NCI-H2227 (cell line): ENCODE measurements at regions not wholly inside any gene's neighbourhood (a gene's known extent, or its start where the extent isn't known, plus 50 kb on each side); places are given as distances from the start of the nearest gene placed in this dataset.
A peak's percentile ranks its signal among the peaks of the same experiment; 100 is the strongest.

Experiments
- DNase-seq: peaks from one replicate; lab custom pipeline; 2025; ENCODE audit not compliant: unreplicated experiment; lab: John Stamatoyannopoulos, UW

- DNase-seq, result no peak
Measured at GRCh38 chr16:11401161-11402050, 56.1 kb downstream of the RMI2 start.

DNA sequence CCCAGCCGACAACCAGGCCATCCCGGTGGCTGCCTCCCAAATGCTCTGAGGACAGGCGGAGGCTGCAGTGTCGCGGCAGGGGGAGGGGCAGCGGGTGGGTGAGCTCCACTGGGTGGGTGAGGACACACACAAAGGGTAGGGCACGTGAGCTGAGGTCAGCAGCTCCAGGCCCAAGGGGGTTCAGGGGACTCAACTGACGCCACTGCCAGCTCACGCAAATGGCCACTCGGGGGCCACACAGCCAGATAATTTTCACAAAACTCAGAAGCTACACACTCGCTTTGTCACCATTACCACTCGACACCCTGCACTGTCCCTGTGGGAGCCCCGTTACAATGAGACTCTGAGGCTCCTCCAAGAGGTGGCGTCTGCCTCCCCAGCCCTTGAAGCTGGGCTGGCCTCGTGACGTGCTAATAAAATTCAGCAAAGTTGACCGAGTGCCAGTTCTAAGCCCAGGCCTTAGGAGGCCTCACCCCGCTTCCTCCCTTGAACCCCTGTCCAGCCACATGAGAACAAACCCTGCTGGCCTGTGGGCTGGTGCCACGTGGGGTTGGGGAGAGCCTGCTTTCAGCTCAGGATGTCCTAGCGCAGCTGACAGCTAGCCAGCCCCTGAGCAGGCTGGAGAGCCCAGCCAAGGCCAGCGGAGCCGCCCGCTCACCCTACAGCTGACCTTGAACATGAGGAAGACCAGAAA is 56.9 kb downstream of the RMI2 start:
- DNase-seq, result no peak

GRCh38 chr16:11402745-11403533 is 57.7 kb downstream of the RMI2 start:
- no peak for DNase-seq

DNA sequence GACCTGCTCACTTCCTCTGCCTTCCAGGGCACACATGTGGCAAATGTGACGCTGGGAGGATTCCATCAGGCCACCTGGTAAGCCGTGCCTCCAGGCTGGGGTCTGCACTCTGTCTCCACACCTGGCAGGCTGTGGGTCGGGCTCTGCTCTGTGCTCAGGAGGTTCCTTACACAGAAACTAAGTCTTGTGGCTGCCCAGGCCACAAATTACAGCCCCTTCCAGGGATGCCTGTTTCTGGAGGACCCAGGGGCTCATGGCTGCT is 58.2 kb downstream of the RMI2 start:
- DNase-seq, result no peak

- no peak for DNase-seq
Measured at GRCh38 chr16:11403920-11404319, 58.7 kb downstream of the RMI2 start.

DNA sequence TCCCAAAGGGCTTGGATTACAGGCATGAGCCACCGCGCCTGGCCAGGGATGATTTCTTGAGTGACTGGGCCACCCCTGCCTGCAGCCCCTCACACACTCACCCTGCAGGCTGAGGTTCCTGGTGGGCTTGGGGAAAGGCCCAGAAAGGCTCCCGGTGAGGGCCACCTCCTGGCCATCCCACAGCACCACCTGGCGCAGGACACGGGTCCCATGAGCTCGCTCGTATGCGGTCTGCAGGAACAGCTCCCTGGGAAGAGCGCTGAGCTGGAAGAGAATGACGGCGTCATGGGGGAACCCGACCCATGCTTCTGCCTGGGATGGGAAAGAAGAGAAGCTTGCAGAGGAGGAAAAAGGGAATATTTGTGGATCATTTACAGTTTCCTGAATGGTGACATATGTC is 59.3 kb downstream of the RMI2 start:
- DNase-seq, result no peak

- DNase-seq, result peak; percentile 15
Measured at GRCh38 chr16:11405331-11406176, 60.3 kb downstream of the RMI2 start.

DNA sequence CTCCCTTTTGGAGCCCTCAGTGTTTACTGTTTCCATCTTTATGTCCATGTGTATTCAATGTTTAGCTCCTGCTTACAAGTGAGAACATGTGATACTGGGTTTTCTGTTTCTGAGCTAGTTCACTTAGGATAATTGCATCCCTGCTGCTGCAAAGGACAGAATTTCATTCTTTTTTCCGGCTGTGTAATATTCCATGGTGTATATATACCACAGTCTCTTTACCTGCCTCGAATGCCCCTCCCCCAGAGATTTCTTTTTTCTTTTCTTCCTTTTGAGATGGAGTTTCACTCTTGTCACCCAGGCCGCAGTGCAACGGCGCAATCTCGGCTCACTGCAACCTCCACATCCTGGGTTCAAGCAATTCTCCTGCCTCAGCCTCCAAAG is 60.9 kb downstream of the RMI2 start:
- DNase-seq, result no peak

DNA sequence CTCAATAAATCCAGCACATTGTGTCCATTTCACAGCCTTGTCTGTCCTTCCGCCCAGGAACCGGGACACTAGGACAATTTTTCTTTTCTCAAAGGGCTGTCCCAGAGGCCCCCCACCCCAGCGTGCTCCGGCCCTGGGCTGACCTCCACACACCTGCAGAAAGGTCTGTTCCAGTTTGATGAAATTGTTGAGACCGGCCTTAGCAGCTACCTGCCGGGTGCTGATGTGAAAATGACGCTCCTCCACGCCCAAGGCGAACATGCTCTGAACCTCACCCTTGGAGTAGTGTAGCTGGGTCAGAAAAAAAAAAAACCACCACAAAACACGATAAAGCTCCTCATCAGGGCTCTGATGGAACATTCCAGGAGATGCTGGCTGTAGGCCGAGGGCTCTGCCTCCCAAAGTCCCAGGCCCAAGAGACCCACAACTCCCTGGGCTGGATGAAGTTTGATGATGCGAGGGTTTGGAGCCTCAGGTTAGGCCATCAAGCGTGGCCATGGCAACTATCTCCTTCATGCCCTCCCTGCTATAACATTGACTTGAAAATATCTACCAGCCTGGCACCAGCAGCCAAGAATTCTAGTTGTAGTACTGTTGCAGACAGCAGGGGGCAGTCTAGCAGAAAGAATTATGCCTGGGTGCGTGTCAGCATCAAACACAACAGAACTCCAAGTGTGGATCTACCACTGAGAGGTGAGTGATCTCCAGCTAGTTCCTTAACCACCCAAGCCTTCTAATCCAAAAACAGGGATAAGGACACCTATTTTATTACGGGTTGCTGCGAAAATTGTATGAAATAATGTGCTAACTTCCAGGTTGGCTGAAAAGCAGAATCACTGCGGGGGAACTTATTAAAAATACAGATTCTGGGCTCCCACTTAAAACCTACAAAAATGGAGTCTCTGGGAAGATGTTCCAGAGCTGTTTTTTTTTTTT is 62.1 kb downstream of the RMI2 start:
- peak; percentile 71 for DNase-seq

DNA sequence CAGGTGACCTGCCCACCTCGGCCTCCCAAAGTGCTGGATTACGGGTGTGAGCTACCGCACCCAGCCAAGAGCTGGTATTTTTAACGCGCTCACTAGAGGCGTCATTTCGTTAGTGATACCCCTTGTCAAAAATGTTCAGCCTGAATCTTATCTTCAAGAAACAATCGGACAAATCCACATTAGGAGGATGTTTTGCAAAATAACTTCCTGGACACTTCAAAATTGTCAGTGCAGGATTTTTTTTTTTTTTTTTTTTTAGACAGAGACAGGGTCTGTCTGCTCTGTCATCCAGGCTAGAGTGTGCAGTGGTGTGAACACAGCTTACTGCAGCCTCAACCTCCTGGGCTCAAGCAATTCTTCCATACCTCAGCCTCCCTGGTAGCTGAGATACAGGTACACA is 63.0 kb downstream of the RMI2 start:
- no peak for DNase-seq

DNA sequence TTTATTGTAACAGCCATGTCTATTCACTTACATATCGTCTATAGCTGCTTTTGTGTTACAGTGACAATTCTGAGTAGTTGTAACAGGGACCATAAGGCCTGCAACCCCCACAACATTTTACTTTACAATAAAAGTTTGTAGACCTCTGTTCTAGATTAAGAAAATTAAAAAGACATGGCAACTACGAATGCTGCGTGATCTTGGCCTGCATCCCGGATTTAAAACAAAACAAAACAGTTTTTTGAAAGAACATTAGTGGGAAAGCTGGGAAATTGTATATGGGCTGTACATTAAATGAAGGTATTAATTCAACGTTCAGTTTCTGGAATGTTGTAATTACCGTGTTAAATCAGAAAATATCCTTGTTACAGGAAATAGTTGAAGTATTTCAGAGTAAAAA is 64.1 kb downstream of the RMI2 start:
- no peak for DNase-seq

- no peak for DNase-seq
Measured at GRCh38 chr16:11410376-11411058, 65.3 kb downstream of the RMI2 start.

GRCh38 chr16:11411059-11411550 is 65.8 kb downstream of the RMI2 start:
- no peak for DNase-seq

DNA sequence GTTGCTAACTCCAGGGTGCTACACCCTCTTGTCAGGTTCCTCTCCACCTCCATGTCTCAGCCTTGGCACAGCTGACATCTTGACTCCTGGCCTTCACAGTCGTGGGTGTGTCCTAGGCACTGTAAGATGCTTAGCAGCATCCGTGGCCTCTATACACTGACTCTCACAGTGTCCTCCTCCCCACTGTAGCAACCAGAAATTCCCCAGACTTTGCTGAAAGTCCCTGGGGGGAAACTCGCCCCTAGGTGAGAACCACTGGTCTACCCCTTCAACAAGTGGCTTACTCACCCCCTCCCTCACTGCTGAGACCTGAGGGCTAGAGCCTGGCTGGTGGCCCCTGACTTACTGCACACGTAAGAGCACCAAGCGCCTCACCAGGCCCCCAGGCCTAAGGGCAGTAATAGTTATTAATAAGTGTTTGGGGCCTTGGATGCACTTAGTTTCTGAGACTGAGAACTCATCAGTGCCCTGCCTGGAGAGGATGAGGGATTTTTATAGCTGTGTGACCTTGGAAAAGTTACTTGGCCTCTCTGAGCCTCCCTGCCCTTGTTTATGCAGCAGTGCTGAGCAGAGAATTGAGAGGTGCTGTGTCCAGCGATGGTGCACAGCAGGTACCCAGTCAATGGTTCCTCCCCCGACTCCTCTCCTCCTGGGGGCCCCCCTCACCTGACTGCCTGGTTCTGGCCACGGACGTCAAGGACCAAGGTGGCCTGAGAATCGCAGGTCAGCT is 67.1 kb downstream of the RMI2 start:
- DNase-seq, result no peak

DNA sequence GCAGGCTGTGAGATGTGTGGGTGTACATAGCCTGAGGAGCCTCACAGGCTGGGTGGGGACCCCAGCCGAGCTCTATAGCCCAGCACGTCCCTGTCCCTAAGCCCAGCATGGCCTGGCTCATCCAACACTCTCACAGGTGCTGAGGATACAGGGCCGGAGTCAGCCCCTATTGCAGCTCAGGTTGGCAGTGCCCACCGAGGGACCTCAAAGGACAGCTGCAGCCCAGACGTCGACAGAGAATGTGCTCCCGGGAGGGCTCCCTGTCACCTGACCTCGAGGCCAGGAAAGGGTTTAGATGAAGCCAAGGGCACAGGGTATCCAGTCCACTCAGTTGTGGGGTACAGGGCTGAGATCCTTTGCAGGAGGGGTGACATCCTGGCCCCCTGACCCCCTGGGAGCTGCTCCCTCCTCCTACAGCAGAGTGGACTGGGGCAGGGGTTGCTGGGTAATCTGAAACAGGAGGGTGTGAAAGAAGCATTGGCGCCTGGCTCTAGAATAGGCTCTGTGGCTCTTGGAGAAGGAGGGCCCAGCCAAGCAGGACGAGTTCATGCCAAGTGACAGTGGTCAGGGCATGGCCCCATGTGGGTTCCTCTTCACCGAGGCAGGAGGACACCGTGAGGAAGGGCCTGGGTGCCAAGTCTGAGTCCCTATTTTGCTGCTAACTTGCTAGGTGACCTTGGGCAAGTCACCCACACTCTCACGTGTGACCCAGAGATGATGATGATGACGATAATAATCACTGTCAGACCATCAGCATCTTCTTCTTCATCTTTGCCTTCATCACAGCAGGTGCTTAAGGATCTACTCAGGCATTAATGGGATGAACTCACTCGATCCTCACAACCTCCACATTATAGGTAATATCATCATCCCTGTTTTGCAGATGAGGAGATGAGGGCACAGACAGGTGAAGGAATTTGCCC is 68.0 kb downstream of the RMI2 start:
- DNase-seq, result no peak

- DNase-seq, result no peak
Measured at GRCh38 chr16:11413907-11414595, 68.8 kb downstream of the RMI2 start.
